WTC11 (cell line): ENCODE measurements at regions not wholly inside any gene's neighbourhood (a gene's known extent, or its start where the extent isn't known, plus 50 kb on each side); places are given as distances from the start of the nearest gene placed in this dataset.

Experiments
- ATAC-seq: fragments of 200-7000 bp; cut with Tn5 transposase; 2 replicates; pipeline ENCODE4 v1.10.0; 2021; ENCODE audit warnings: mild to moderate bottlenecking, moderate library complexity
- CTCF ChIA-PET: fragments of 300-600 bp; sonication (Branson Sonifier 250); formaldehyde crosslinking; loops from one replicate; lab custom pipeline; 2021; ENCODE audit warnings: antibody characterized with exemption; lab: Charles Lee
- POLR2A ChIA-PET: fragments of 350-600 bp; sonication (Branson Sonifier 250); formaldehyde crosslinking; loops from one replicate; lab custom pipeline; 2021; ENCODE audit warnings: antibody characterized with exemption; lab: Charles Lee
- DNase-seq: peaks from one replicate; pipeline ENCODE4 v3.0.0; 2021; ENCODE audit warnings: low spot score
- H3K27ac Mint-ChIP-seq: 2 replicates; pipeline ENCODE4 v1.8.0; 2021; ENCODE audit warnings: mixed read lengths
- H3K27me3 Mint-ChIP-seq: 2 replicates; pipeline ENCODE4 v1.8.0; 2021; ENCODE audit warnings: low read depth, mild to moderate bottlenecking, moderate library complexity, mixed read lengths
- H3K36me3 Mint-ChIP-seq: 2 replicates; pipeline ENCODE4 v1.8.0; 2021; ENCODE audit warnings: mixed read lengths
- H3K4me1 Mint-ChIP-seq: 2 replicates; pipeline ENCODE4 v1.8.0; 2022; ENCODE audit warnings: mixed read lengths
- H3K4me3 Mint-ChIP-seq: 2 replicates; pipeline ENCODE4 v1.8.0; 2021; ENCODE audit warnings: mild to moderate bottlenecking, moderate library complexity, mixed read lengths
- H3K9me3 Mint-ChIP-seq: 2 replicates; pipeline ENCODE4 v1.8.0; 2021; ENCODE audit warnings: mixed read lengths
- ATF1 ChIP-seq: sonication (generic); formaldehyde crosslinking; IDR thresholded peaks from 2 replicates; pipeline ENCODE4 v1.8.1; 2023; ENCODE audit warnings: mild to moderate bottlenecking, moderate library complexity, missing genetic modification reagents
- ESRRA ChIP-seq: sonication (generic); formaldehyde crosslinking; IDR thresholded peaks from 2 replicates; pipeline ENCODE4 v1.8.1; 2022; ENCODE audit warnings: mild to moderate bottlenecking, missing genetic modification reagents, borderline replicate concordance
- FOXJ3 ChIP-seq: sonication (generic); formaldehyde crosslinking; IDR thresholded peaks from 2 replicates; pipeline ENCODE4 v1.9.0; 2021; ENCODE audit warnings: missing genetic modification reagents, mild to moderate bottlenecking, borderline replicate concordance
- IRF2 ChIP-seq: sonication (generic); formaldehyde crosslinking; IDR thresholded peaks from 2 replicates; pipeline ENCODE4 v1.8.0; 2022; ENCODE audit warnings: low read depth, missing genetic modification reagents, borderline replicate concordance
- NFATC4 ChIP-seq: fragments of 250-450 bp; sonication (Bioruptor Pico); IDR thresholded peaks from 2 replicates; pipeline ENCODE4 v1.9.0; 2021; ENCODE audit warnings: mild to moderate bottlenecking
- ZNF396 ChIP-seq: fragments of 250-450 bp; sonication (Bioruptor Pico); IDR thresholded peaks from 2 replicates; pipeline ENCODE4 v1.8.0; 2021; ENCODE audit warnings: mild to moderate bottlenecking, moderate library complexity, borderline replicate concordance
- TF ChIP-seq, protein P1 (sequence below): sonication (generic); formaldehyde crosslinking; IDR thresholded peaks from 2 replicates; pipeline ENCODE4 v1.8.1; 2023; ENCODE audit warnings: mild to moderate bottlenecking, missing genetic modification reagents, borderline replicate concordance
- TF ChIP-seq, protein P2 (sequence below): sonication (generic); formaldehyde crosslinking; IDR thresholded peaks from 2 replicates; pipeline ENCODE4 v1.8.1; 2023; ENCODE audit warnings: mild to moderate bottlenecking, moderate library complexity, missing genetic modification reagents
- TF ChIP-seq, protein P3 (sequence below): fragments of 250-450 bp; sonication (Bioruptor Pico); IDR thresholded peaks from 2 replicates; pipeline ENCODE4 v1.9.0; 2021; ENCODE audit warnings: mild to moderate bottlenecking, borderline replicate concordance
- TF ChIP-seq, protein P4 (sequence below): sonication (generic); formaldehyde crosslinking; IDR thresholded peaks from 2 replicates; pipeline ENCODE4 v1.8.0; 2023; ENCODE audit warnings: missing genetic modification reagents
- TF ChIP-seq, protein P5 (sequence below): sonication (generic); formaldehyde crosslinking; IDR thresholded peaks from 2 replicates; pipeline ENCODE4 v1.8.0; 2023; ENCODE audit warnings: mild to moderate bottlenecking, missing genetic modification reagents
- TF ChIP-seq, protein P6 (sequence below): fragments of 250-450 bp; sonication (Bioruptor Pico); IDR thresholded peaks from 2 replicates; pipeline ENCODE4 v1.9.0; 2021; ENCODE audit warnings: mild to moderate bottlenecking

DNA sequence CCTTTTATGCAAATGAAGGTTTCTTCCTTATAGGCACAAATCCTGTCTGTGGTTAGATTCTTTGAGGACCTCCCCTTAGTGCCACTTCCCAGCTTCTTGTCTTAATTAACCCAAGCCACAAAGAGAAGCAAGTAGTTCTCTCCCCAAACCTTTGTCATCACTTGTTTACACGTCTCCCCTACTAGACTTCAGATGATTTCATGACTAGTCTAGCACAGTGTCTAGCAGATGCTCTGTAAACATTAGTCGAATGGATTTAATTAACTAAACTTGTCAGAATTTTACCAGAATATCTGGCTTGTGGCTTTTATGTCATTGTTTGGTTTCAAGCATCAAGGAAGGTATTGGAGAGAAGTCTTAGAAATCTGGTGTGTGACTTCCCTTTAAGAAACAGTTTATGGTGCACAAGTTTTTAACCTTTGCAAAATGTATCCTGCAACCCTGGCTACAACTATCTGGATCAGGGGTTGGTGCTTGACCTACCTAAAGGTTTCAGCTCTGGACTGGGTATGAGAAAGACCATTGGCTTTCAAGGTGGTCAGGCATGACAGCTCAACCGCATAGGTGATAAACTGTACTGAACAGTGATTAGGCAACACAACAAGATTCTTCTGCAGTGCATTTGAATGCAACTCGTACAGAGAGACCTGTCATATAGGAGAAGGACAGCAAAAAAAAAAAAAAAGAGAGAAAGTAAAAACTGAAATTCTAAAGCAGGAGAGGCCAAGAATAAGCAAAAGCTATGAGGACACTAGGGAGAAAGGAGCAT, 93.2 kb upstream of the CCDC150 start:
- CTCF ChIA-PET = no interaction called here
- Mint-ChIP-seq H3K4me1 (peaks cover 7% of the 10 kb centered on the region), H3K4me3 (no peak overlapping the region), H3K36me3 (no peaks in the 10 kb centered on the region), H3K9me3 (peaks cover 12% of the 10 kb centered on the region)
- ATAC-seq = no peak
- no peak for DNase-seq
- TF ChIP-seq, protein P1, sequence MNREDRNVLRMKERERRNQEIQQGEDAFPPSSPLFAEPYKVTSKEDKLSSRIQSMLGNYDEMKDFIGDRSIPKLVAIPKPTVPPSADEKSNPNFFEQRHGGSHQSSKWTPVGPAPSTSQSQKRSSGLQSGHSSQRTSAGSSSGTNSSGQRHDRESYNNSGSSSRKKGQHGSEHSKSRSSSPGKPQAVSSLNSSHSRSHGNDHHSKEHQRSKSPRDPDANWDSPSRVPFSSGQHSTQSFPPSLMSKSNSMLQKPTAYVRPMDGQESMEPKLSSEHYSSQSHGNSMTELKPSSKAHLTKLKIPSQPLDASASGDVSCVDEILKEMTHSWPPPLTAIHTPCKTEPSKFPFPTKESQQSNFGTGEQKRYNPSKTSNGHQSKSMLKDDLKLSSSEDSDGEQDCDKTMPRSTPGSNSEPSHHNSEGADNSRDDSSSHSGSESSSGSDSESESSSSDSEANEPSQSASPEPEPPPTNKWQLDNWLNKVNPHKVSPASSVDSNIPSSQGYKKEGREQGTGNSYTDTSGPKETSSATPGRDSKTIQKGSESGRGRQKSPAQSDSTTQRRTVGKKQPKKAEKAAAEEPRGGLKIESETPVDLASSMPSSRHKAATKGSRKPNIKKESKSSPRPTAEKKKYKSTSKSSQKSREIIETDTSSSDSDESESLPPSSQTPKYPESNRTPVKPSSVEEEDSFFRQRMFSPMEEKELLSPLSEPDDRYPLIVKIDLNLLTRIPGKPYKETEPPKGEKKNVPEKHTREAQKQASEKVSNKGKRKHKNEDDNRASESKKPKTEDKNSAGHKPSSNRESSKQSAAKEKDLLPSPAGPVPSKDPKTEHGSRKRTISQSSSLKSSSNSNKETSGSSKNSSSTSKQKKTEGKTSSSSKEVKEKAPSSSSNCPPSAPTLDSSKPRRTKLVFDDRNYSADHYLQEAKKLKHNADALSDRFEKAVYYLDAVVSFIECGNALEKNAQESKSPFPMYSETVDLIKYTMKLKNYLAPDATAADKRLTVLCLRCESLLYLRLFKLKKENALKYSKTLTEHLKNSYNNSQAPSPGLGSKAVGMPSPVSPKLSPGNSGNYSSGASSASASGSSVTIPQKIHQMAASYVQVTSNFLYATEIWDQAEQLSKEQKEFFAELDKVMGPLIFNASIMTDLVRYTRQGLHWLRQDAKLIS (CRISPR knock-in tag) = no peak
- TF ChIP-seq FOXJ3 (no peak), ZNF396 (CRISPR knock-in tag) (no peak)
- TF ChIP-seq, protein P2, sequence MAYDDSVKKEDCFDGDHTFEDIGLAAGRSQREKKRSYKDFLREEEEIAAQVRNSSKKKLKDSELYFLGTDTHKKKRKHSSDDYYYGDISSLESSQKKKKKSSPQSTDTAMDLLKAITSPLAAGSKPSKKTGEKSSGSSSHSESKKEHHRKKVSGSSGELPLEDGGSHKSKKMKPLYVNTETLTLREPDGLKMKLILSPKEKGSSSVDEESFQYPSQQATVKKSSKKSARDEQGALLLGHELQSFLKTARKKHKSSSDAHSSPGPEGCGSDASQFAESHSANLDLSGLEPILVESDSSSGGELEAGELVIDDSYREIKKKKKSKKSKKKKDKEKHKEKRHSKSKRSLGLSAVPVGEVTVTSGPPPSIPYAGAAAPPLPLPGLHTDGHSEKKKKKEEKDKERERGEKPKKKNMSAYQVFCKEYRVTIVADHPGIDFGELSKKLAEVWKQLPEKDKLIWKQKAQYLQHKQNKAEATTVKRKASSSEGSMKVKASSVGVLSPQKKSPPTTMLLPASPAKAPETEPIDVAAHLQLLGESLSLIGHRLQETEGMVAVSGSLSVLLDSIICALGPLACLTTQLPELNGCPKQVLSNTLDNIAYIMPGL (CRISPR knock-in tag) = no peak
- TF ChIP-seq, all 79 proteins: peak for 0
- H3K27me3 Mint-ChIP-seq = no peaks in the 10 kb centered on the region
- H3K27ac Mint-ChIP-seq = no peak overlapping the region
- POLR2A ChIA-PET = no interaction called here

DNA sequence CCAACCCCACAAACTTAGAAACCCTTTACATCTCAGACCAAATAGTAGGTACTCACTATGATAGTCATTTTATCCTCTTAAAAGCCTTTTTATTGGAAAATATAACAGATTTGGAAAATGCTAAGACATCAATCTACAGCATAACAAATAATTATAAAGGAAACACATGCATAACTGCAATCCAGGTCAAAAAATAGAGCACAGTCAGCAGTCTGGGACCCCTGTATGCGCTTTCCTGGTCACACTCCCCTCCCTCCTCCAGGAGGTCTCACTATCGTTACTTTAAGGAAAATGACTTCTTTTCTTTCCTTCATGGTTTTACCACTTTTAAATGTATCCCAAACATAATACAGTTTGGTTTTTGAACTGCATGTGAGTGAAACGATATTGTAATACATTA, 90.5 kb upstream of the CCDC150 start:
- Mint-ChIP-seq H3K4me1 (peaks cover 18% of the 10 kb centered on the region), H3K27ac (no peak overlapping the region), H3K9me3 (peaks cover 12% of the 10 kb centered on the region), H3K27me3 (no peaks in the 10 kb centered on the region), H3K36me3 (no peaks in the 10 kb centered on the region), H3K4me3 (no peak overlapping the region)
- ATAC-seq (no peak), DNase-seq (no peak)
- CTCF ChIA-PET = no interaction called here
- POLR2A ChIA-PET = no interaction called here
- TF ChIP-seq IRF2 (CRISPR knock-in tag) (no peak), NFATC4 (no peak), ZNF396 (CRISPR knock-in tag) (no peak), ESRRA (no peak), ATF1 (CRISPR knock-in tag) (no peak)
- TF ChIP-seq, protein P3, sequence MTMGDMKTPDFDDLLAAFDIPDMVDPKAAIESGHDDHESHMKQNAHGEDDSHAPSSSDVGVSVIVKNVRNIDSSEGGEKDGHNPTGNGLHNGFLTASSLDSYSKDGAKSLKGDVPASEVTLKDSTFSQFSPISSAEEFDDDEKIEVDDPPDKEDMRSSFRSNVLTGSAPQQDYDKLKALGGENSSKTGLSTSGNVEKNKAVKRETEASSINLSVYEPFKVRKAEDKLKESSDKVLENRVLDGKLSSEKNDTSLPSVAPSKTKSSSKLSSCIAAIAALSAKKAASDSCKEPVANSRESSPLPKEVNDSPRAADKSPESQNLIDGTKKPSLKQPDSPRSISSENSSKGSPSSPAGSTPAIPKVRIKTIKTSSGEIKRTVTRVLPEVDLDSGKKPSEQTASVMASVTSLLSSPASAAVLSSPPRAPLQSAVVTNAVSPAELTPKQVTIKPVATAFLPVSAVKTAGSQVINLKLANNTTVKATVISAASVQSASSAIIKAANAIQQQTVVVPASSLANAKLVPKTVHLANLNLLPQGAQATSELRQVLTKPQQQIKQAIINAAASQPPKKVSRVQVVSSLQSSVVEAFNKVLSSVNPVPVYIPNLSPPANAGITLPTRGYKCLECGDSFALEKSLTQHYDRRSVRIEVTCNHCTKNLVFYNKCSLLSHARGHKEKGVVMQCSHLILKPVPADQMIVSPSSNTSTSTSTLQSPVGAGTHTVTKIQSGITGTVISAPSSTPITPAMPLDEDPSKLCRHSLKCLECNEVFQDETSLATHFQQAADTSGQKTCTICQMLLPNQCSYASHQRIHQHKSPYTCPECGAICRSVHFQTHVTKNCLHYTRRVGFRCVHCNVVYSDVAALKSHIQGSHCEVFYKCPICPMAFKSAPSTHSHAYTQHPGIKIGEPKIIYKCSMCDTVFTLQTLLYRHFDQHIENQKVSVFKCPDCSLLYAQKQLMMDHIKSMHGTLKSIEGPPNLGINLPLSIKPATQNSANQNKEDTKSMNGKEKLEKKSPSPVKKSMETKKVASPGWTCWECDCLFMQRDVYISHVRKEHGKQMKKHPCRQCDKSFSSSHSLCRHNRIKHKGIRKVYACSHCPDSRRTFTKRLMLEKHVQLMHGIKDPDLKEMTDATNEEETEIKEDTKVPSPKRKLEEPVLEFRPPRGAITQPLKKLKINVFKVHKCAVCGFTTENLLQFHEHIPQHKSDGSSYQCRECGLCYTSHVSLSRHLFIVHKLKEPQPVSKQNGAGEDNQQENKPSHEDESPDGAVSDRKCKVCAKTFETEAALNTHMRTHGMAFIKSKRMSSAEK (CRISPR knock-in tag) = no peak
- TF ChIP-seq, protein P1 (CRISPR knock-in tag) = no peak
- TF ChIP-seq, protein P4, sequence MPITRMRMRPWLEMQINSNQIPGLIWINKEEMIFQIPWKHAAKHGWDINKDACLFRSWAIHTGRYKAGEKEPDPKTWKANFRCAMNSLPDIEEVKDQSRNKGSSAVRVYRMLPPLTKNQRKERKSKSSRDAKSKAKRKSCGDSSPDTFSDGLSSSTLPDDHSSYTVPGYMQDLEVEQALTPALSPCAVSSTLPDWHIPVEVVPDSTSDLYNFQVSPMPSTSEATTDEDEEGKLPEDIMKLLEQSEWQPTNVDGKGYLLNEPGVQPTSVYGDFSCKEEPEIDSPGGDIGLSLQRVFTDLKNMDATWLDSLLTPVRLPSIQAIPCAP (CRISPR knock-in tag) = no peak
- TF ChIP-seq, protein P5, sequence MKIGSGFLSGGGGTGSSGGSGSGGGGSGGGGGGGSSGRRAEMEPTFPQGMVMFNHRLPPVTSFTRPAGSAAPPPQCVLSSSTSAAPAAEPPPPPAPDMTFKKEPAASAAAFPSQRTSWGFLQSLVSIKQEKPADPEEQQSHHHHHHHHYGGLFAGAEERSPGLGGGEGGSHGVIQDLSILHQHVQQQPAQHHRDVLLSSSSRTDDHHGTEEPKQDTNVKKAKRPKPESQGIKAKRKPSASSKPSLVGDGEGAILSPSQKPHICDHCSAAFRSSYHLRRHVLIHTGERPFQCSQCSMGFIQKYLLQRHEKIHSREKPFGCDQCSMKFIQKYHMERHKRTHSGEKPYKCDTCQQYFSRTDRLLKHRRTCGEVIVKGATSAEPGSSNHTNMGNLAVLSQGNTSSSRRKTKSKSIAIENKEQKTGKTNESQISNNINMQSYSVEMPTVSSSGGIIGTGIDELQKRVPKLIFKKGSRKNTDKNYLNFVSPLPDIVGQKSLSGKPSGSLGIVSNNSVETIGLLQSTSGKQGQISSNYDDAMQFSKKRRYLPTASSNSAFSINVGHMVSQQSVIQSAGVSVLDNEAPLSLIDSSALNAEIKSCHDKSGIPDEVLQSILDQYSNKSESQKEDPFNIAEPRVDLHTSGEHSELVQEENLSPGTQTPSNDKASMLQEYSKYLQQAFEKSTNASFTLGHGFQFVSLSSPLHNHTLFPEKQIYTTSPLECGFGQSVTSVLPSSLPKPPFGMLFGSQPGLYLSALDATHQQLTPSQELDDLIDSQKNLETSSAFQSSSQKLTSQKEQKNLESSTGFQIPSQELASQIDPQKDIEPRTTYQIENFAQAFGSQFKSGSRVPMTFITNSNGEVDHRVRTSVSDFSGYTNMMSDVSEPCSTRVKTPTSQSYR (CRISPR knock-in tag) = no peak
- TF ChIP-seq, protein P2 (CRISPR knock-in tag) = no peak
- TF ChIP-seq, protein P6, sequence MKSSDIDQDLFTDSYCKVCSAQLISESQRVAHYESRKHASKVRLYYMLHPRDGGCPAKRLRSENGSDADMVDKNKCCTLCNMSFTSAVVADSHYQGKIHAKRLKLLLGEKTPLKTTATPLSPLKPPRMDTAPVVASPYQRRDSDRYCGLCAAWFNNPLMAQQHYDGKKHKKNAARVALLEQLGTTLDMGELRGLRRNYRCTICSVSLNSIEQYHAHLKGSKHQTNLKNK (CRISPR knock-in tag) = no peak
